Ovary (tissue), 3 donors: ENCODE measurements at regions not wholly inside any gene's neighbourhood (a gene's known extent, or its start where the extent isn't known, plus 50 kb on each side); places are given as distances from the start of the nearest gene placed in this dataset.

Experiments
- EP300 ChIP-seq: sonication (generic); formaldehyde crosslinking; IDR thresholded peaks from one replicate; pipeline ENCODE4 v1.6.1; 2017; ENCODE audit warnings: antibody characterized with exemption
- POLR2A ChIP-seq: fragments of 450-650 bp; IDR thresholded peaks from one replicate; pipeline ENCODE4 v1.6.1; 2017; ENCODE audit warnings: antibody characterized with exemption, mild to moderate bottlenecking, moderate library complexity
- TF ChIP-seq, protein P1 (sequence below), 3 donors: fragments of 450-650 bp in 2 of 3; fragments of 200-600 bp in 1 of 3; IDR thresholded peaks; one replicate each; pipeline versions ENCODE4 v1.5.1 to v1.8.0; 2016 to 2022; ENCODE audit warnings: antibody characterized with exemption in 3 of 3, mild to moderate bottlenecking in 1 of 3
- donor health status: DM: no; HTN: no; CAD: no.

DNA sequence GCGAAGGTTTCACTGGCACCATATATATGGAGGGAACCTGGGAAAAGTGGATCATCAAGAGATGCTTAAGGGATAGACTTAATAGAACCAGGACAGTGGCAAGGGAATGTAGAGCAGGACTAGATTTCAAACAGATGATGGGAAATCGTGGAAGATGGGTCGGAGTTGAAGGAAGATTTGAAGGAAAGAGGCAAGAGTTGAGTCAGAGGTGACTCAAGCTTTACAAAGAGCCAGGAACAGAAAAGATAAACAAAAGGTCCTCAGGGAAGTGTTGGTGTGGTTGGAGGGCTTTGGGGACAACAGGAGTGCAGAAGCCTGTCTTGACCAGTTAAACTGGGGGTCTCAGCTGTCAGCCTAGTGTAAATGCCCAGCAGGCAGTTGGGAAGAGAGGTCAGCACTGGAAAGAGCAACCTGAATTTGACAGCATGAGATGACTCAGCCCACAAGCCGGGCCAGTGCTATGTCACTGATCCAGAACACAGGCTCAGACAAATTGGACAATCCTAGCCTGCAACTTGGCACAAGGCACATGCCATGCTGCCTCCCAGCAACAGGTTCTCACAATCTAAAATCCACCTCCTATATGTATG, 230.5 kb downstream of the IDS start:
- TF ChIP-seq, protein P1, sequence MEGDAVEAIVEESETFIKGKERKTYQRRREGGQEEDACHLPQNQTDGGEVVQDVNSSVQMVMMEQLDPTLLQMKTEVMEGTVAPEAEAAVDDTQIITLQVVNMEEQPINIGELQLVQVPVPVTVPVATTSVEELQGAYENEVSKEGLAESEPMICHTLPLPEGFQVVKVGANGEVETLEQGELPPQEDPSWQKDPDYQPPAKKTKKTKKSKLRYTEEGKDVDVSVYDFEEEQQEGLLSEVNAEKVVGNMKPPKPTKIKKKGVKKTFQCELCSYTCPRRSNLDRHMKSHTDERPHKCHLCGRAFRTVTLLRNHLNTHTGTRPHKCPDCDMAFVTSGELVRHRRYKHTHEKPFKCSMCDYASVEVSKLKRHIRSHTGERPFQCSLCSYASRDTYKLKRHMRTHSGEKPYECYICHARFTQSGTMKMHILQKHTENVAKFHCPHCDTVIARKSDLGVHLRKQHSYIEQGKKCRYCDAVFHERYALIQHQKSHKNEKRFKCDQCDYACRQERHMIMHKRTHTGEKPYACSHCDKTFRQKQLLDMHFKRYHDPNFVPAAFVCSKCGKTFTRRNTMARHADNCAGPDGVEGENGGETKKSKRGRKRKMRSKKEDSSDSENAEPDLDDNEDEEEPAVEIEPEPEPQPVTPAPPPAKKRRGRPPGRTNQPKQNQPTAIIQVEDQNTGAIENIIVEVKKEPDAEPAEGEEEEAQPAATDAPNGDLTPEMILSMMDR (IDR thresholded peaks at IDR 0.05) = no peak
- TF ChIP-seq EP300 (no peak), POLR2A (no peak)
